ENCODE measurements at regions not wholly inside any gene's neighbourhood (a gene's known extent, or its start where the extent isn't known, plus 50 kb on each side); places are given as distances from the start of the nearest gene placed in this dataset.

- TF ChIP-seq CTCF (IDR thresholded peaks at IDR 0.05) (no peak), POLR2A (IDR thresholded peaks at IDR 0.05) (no peak)
These were observed 99.4 kb upstream of the SLC2A1 start for GRCh38 chr1:43058056-43058455.
